ENCODE measurements at regions not wholly inside any gene's neighbourhood (a gene's known extent, or its start where the extent isn't known, plus 50 kb on each side); places are given as distances from the start of the nearest gene placed in this dataset.
A peak's percentile ranks its signal among the peaks of the same experiment; 100 is the strongest.

DNA sequence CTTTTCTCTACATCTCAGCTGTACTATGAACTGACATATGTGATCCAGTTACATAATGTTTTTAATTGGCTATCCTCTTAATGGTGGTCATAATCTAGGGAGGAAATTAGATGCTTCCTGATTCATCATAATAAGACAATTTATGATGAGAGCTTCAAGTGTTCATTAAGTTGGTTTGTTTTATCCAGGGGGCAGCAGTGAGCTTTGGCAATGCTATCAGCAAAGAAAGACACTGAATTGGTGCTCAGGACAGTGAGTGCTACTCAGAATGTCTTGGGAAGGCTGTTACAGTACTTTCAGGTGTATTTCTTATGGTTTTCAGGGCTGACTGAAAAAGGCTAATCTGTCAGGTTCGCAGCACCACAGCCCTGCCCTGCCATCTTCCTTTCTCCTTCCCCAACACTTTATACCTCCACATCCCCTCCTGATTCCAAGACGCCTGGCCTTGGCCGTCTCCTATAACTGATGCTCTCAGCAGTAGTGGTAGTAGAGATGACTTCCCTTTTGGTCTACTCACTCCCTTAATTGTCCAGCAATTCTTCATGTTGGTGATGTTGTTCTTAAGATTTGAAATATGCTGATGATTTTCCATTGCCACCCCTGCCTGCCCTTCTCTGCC is 67.0 kb upstream of the TNFAIP3 start:
- TF ChIP-seq, protein P1, sequence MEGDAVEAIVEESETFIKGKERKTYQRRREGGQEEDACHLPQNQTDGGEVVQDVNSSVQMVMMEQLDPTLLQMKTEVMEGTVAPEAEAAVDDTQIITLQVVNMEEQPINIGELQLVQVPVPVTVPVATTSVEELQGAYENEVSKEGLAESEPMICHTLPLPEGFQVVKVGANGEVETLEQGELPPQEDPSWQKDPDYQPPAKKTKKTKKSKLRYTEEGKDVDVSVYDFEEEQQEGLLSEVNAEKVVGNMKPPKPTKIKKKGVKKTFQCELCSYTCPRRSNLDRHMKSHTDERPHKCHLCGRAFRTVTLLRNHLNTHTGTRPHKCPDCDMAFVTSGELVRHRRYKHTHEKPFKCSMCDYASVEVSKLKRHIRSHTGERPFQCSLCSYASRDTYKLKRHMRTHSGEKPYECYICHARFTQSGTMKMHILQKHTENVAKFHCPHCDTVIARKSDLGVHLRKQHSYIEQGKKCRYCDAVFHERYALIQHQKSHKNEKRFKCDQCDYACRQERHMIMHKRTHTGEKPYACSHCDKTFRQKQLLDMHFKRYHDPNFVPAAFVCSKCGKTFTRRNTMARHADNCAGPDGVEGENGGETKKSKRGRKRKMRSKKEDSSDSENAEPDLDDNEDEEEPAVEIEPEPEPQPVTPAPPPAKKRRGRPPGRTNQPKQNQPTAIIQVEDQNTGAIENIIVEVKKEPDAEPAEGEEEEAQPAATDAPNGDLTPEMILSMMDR (IDR thresholded peaks at IDR 0.05): peak; percentile 50
- TF ChIP-seq POLR2AphosphoS5 (IDR thresholded peaks at IDR 0.05; ENCODE audit: low read depth, low read length): no peak
- TF ChIP-seq TEAD4 (IDR thresholded peaks at IDR 0.05; ENCODE audit: borderline replicate concordance, insufficient read depth): no peak
- no peak for TF ChIP-seq RXRA (IDR thresholded peaks at IDR 0.05; ENCODE audit: borderline replicate concordance, low read depth)
- no peak for TF ChIP-seq TAF1 (IDR thresholded peaks at IDR 0.05; ENCODE audit: borderline replicate concordance, low read depth, low read length)
- TF ChIP-seq EZH2phosphoT487 (IDR thresholded peaks at IDR 0.05; ENCODE audit: borderline replicate concordance, low read depth): no peak
- peak; percentile 40 for TF ChIP-seq RAD21 (IDR thresholded peaks at IDR 0.05; ENCODE audit: low read length)
- no peak for TF ChIP-seq RCOR1 (IDR thresholded peaks at IDR 0.05; ENCODE audit: low read length)
- TF ChIP-seq, protein P2, sequence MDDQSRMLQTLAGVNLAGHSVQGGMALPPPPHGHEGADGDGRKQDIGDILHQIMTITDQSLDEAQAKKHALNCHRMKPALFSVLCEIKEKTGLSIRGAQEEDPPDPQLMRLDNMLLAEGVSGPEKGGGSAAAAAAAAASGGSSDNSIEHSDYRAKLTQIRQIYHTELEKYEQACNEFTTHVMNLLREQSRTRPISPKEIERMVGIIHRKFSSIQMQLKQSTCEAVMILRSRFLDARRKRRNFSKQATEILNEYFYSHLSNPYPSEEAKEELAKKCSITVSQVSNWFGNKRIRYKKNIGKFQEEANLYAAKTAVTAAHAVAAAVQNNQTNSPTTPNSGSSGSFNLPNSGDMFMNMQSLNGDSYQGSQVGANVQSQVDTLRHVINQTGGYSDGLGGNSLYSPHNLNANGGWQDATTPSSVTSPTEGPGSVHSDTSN (IDR thresholded peaks at IDR 0.05): no peak
- TF ChIP-seq EP300 (IDR thresholded peaks at IDR 0.05; ENCODE audit: borderline replicate concordance in 1 of 2, low read depth in 1 of 2, low read length in 1 of 2): no peak
- no peak for TF ChIP-seq JUND (IDR thresholded peaks at IDR 0.05)
- no peak for TF ChIP-seq RFX5 (IDR thresholded peaks at IDR 0.05; ENCODE audit: low read length)
- TF ChIP-seq, protein P3, sequence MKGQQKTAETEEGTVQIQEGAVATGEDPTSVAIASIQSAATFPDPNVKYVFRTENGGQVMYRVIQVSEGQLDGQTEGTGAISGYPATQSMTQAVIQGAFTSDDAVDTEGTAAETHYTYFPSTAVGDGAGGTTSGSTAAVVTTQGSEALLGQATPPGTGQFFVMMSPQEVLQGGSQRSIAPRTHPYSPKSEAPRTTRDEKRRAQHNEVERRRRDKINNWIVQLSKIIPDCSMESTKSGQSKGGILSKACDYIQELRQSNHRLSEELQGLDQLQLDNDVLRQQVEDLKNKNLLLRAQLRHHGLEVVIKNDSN (IDR thresholded peaks at IDR 0.05; ENCODE audit: borderline replicate concordance, low read depth): no peak
- TF ChIP-seq MEF2A (IDR thresholded peaks at IDR 0.05; ENCODE audit: borderline replicate concordance, low read depth): no peak

Measured in SK-N-SH (cell line).